IMR-90 (cell line): ENCODE measurements at regions not wholly inside any gene's neighbourhood (a gene's known extent, or its start where the extent isn't known, plus 50 kb on each side); places are given as distances from the start of the nearest gene placed in this dataset.

ENCODE experiments used
- ATAC-seq: fragments of 200-7000 bp; cut with Tn5 transposase; 2 replicates; pipeline ENCODE4 v1.9.1; 2020; ENCODE audit warnings: low read depth, mild to moderate bottlenecking, moderate library complexity
- BruUV-seq: library from RNA; stranded (reverse); fragments of 400-500 nt; replicated peaks from 2 replicates; lab custom pipeline; 2021; lab: Mats Ljungman, UMichigan
- CTCF ChIA-PET: fragments of 300-600 bp; formaldehyde crosslinking; extraction: SDS; loops from one replicate; lab custom pipeline; 2021; ENCODE audit warnings: antibody characterized with exemption; lab: Yijun Ruan, JAX
- POLR2A ChIA-PET: fragments of 300-600 bp; sonication (Branson Sonifier 250); formaldehyde crosslinking; loops from one replicate; lab custom pipeline; 2022; ENCODE audit warnings: antibody characterized with exemption; ENCODE audit not compliant: unreplicated experiment; lab: Charles Lee
- DNase-seq: peaks from one replicate; pipeline ENCODE4 v3.0.0; 2013
- H2AFZ ChIP-seq: replicated peaks from 2 replicates; pipeline ENCODE3; 2013; ENCODE audit warnings: low read length, mild to moderate bottlenecking; ENCODE audit not compliant: poor library complexity
- H2AK5ac ChIP-seq: 2 replicates; pipeline ENCODE4 v1.6.1; 2013; ENCODE audit warnings: low read depth, low read length, inconsistent platforms
- H2AK9ac ChIP-seq: replicated peaks from 2 replicates; pipeline ENCODE3; 2013; ENCODE audit warnings: mild to moderate bottlenecking, low read depth, low read length, moderate library complexity; ENCODE audit not compliant: poor library complexity
- H2BK120ac ChIP-seq: 2 replicates; pipeline ENCODE4 v1.6.1; 2013; ENCODE audit warnings: low read depth, low read length, inconsistent platforms
- H2BK15ac ChIP-seq: 3 replicates; pipeline ENCODE4 v1.6.1; 2013; ENCODE audit warnings: low read depth, low read length, inconsistent platforms
- H2BK20ac ChIP-seq: 2 replicates; pipeline ENCODE4 v1.6.1; 2013; ENCODE audit warnings: low read depth, mild to moderate bottlenecking, inconsistent platforms, low read length, moderate library complexity
- H2BK5ac ChIP-seq: 2 replicates; pipeline ENCODE4 v1.6.1; 2013; ENCODE audit warnings: mild to moderate bottlenecking, low read depth, low read length, inconsistent platforms; ENCODE audit not compliant: poor library complexity, severe bottlenecking
- H3K14ac ChIP-seq: replicated peaks from 2 replicates; pipeline ENCODE4 v1.6.1; 2013; ENCODE audit warnings: low read depth, low read length, inconsistent platforms
- H3K18ac ChIP-seq: 2 replicates; pipeline ENCODE4 v1.6.1; 2013; ENCODE audit warnings: low read depth, low read length, control low read depth
- H3K23ac ChIP-seq: 2 replicates; pipeline ENCODE4 v1.6.1; 2013; ENCODE audit warnings: low read depth, low read length, inconsistent platforms
- H3K27ac ChIP-seq: 2 replicates; pipeline ENCODE4 v1.5.1; 2013; ENCODE audit warnings: mild to moderate bottlenecking, control low read depth, low read length; ENCODE audit not compliant: insufficient read depth
- H3K27me3 ChIP-seq: 2 replicates; pipeline ENCODE4 v1.6.1; 2013; ENCODE audit warnings: low read length; ENCODE audit not compliant: control insufficient read depth, insufficient read depth
- H3K36me3 ChIP-seq: 2 replicates; pipeline ENCODE4 v1.6.1; 2013; ENCODE audit warnings: low read length, mixed read lengths; ENCODE audit not compliant: control insufficient read depth, insufficient read depth
- H3K4ac ChIP-seq: 2 replicates; pipeline ENCODE4 v1.6.1; 2013; ENCODE audit warnings: low read depth, low read length, inconsistent platforms
- H3K4me1 ChIP-seq: 2 replicates; pipeline ENCODE4 v1.6.1; 2013; ENCODE audit warnings: low read length, mixed read lengths; ENCODE audit not compliant: control insufficient read depth, insufficient read depth
- H3K4me2 ChIP-seq: 2 replicates; pipeline ENCODE4 v1.6.1; 2013; ENCODE audit warnings: low read depth, mild to moderate bottlenecking, control low read depth, low read length, moderate library complexity
- H3K4me3 ChIP-seq: 2 replicates; pipeline ENCODE4 v1.5.1; 2013; ENCODE audit warnings: low read depth, mild to moderate bottlenecking, control low read depth, low read length, moderate library complexity; ENCODE audit not compliant: insufficient read depth
- H3K56ac ChIP-seq: 2 replicates; pipeline ENCODE4 v1.6.1; 2013; ENCODE audit warnings: low read length, inconsistent platforms; ENCODE audit not compliant: insufficient read depth; ENCODE audit errors: extremely low read depth
- H3K79me1 ChIP-seq, 2 experiments: 2 replicates each; pipeline ENCODE4 v1.6.1; 2013; ENCODE audit warnings: low read length in 2 of 2, inconsistent platforms in 1 of 2, low read depth in 1 of 2
- H3K9ac ChIP-seq: 2 replicates; pipeline ENCODE4 v1.6.1; 2013; ENCODE audit warnings: low read depth, low read length, control low read depth
- H3K9me1 ChIP-seq: 2 replicates; pipeline ENCODE4 v1.6.1; 2013; ENCODE audit warnings: low read length, inconsistent platforms; ENCODE audit not compliant: insufficient read depth
- H3K9me3 ChIP-seq: 2 replicates; pipeline ENCODE4 v1.6.1; 2013; ENCODE audit warnings: low read length; ENCODE audit not compliant: control insufficient read depth, insufficient read depth
- H4K20me1 ChIP-seq: 2 replicates; pipeline ENCODE4 v1.6.1; 2013; ENCODE audit warnings: low read length, inconsistent platforms; ENCODE audit not compliant: insufficient read depth
- H4K5ac ChIP-seq: 2 replicates; pipeline ENCODE4 v1.6.1; 2013; ENCODE audit warnings: mild to moderate bottlenecking, low read depth, low read length, control low read depth
- H4K8ac ChIP-seq, 2 experiments: 2 replicates each; pipeline ENCODE4 v1.6.1; 2013; ENCODE audit warnings: low read depth in 2 of 2, low read length in 2 of 2, control low read depth in 1 of 2, inconsistent platforms in 1 of 2
- H4K91ac ChIP-seq: 2 replicates; pipeline ENCODE4 v1.6.1; 2013; ENCODE audit warnings: low read depth, low read length, inconsistent platforms; ENCODE audit not compliant: insufficient read depth
- CEBPB ChIP-seq: IDR thresholded peaks from 2 replicates; pipeline ENCODE4 v1.6.1; 2012; ENCODE audit warnings: low read depth, low read length, improper control_type of control experiment
- CHD1 ChIP-seq: IDR thresholded peaks from 2 replicates; pipeline ENCODE4 v1.6.1; 2012; ENCODE audit warnings: low read depth, low read length, improper control_type of control experiment
- WGBS, 2 experiments: methylation state at CpG; one replicate each; pipeline versions ENCODE4 v1.1.5 to v1.1.7; 2013; ENCODE audit warnings: missing lambda C conversion rate in 2 of 2; ENCODE audit not compliant: insufficient read length in 1 of 2; ENCODE audit errors: extremely low coverage in 2 of 2; 5-methylcytosine and 5-hydroxymethylcytosine counted together
- dilution Hi-C: fragments of 300-500 bp; cut with HindIII; formaldehyde crosslinking; loops from one replicate; pipeline ENCODE4 v1.14.3; 2018; ENCODE audit warnings: low sequenced_read_pairs; ENCODE audit not compliant: unreplicated experiment
- in situ Hi-C: fragments of 300-500 bp; cut with MboI; formaldehyde crosslinking; loops from 3 replicates; pipeline ENCODE4 v1.14.3; 2019; ENCODE audit warnings: low sequenced_read_pairs, inconsistent platforms, mixed read lengths
- intact Hi-C: fragments of 100-400 bp; cut with micrococcal nuclease; formaldehyde crosslinking; loops from 2 replicates; pipeline ENCODE4 v1.10.0; 2022
- TF ChIP-seq, protein P1 (sequence below): fragments of 150-350 bp; IDR thresholded peaks from 2 replicates; pipeline ENCODE4 v1.6.1; 2017; ENCODE audit warnings: mild to moderate bottlenecking, antibody characterized with exemption, low read length, low read depth

DNA sequence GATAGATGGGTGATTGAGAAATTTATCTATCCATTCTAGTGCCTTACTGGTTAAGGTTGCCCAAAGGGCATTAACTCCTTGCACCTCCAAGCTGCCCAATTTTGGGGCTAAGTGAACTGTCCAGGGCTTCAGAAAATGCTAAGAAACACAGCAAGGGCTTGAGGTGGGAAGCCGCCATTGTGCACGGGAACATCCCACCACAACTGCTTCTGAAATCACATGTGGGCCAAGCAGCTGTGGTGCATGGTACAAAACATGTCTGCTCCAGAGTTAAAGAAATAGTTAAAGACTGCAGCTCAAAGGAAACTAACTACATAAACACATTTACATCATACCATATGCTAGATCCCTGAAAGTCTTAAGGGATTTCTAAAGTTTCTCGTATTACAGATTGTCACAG, 144.3 kb upstream of the NDST3 start:
- intact Hi-C loops = no loop called here
- Histone ChIP-seq H4K8ac (no peak overlapping the region), H2BK15ac (no peak overlapping the region), H4K91ac (no peak overlapping the region), H3K18ac (no peak overlapping the region), H4K5ac (no peak overlapping the region), H3K23ac (no peak overlapping the region), H3K9me1 (no peaks in the 10 kb centered on the region), H4K20me1 (no peaks in the 10 kb centered on the region), H3K4ac (no peak overlapping the region), H2BK120ac (no peak overlapping the region), H3K4me1 (no peaks in the 10 kb centered on the region), H3K14ac (no peak overlapping the region), H3K9me3 (no peaks in the 10 kb centered on the region), H3K56ac (no peak overlapping the region), H3K79me1 (no peaks in the 10 kb centered on the region), H3K4me3 (no peak overlapping the region), H2AK9ac (no peak overlapping the region), H2BK20ac (no peak overlapping the region), H3K4me2 (no peak overlapping the region), H2BK5ac (no peak overlapping the region), H3K27ac (no peak overlapping the region), H3K9ac (no peak overlapping the region), H3K27me3 (no peaks in the 10 kb centered on the region), H2AK5ac (no peak overlapping the region), H3K36me3 (no peaks in the 10 kb centered on the region), H2AFZ (no peak overlapping the region)
- POLR2A ChIA-PET = no interaction called here
- in situ Hi-C loops = no loop called here
- TF ChIP-seq, protein P1, sequence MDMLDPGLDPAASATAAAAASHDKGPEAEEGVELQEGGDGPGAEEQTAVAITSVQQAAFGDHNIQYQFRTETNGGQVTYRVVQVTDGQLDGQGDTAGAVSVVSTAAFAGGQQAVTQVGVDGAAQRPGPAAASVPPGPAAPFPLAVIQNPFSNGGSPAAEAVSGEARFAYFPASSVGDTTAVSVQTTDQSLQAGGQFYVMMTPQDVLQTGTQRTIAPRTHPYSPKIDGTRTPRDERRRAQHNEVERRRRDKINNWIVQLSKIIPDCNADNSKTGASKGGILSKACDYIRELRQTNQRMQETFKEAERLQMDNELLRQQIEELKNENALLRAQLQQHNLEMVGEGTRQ = no peak
- no peak for TF ChIP-seq CEBPB
- TF ChIP-seq CHD1 = no peak
- no TSS peak for BruUV-seq
- CTCF ChIA-PET = no interaction called here
- WGBS, 2 experiments = no CpG with 5 or more reads among the region's 3 CpGs
- dilution Hi-C loops = no loop called here
- DNase-seq = no peak
- no peak for ATAC-seq
